Stimulated activated CD8-positive, alpha-beta memory T cell treated with anti-CD3 and anti-CD28 coated beads, Interleukin-12 subunit alpha, Interleukin-12 subunit beta, amount 100 ng/mL, for 4 hours (primary cell): ENCODE measurements at regions not wholly inside any gene's neighbourhood (a gene's known extent, or its start where the extent isn't known, plus 50 kb on each side); places are given as distances from the start of the nearest gene placed in this dataset.

Experiments used
- DNase-seq: peaks from one replicate; pipeline ENCODE4 v3.0.0-alpha.2; 2020; ENCODE audit warnings: low read depth

GRCh38 chr7:70986297-70986696, 145.6 kb upstream of the GALNT17 start:
- no peak for DNase-seq

GRCh38 chr7:70994176-70994575, 137.8 kb upstream of the GALNT17 start:
- no peak for DNase-seq

GRCh38 chr7:70997261-70997660, 134.7 kb upstream of the GALNT17 start:
- DNase-seq, result no peak

- no peak for DNase-seq
These were observed 126.8 kb upstream of the GALNT17 start for GRCh38 chr7:71005109-71005508.

- DNase-seq, result no peak
These were observed 122.3 kb upstream of the GALNT17 start for GRCh38 chr7:71009636-71010035.

- DNase-seq, result no peak
These were observed 116.6 kb upstream of the GALNT17 start for GRCh38 chr7:71015252-71015900.

- DNase-seq, result no peak
These were observed 115.5 kb upstream of the GALNT17 start for GRCh38 chr7:71016401-71016800.

- DNase-seq, result no peak
These were observed 114.3 kb upstream of the GALNT17 start for GRCh38 chr7:71017602-71018001.

- DNase-seq, result no peak
These were observed 112.2 kb upstream of the GALNT17 start for GRCh38 chr7:71019706-71020105.

- no peak for DNase-seq
These were observed 110.8 kb upstream of the GALNT17 start for GRCh38 chr7:71021131-71021530.

- DNase-seq, result no peak
These were observed 105.3 kb upstream of the GALNT17 start for GRCh38 chr7:71026680-71027079.

GRCh38 chr7:71034243-71034642, 97.7 kb upstream of the GALNT17 start:
- no peak for DNase-seq

- DNase-seq, result no peak
These were observed 89.4 kb upstream of the GALNT17 start for GRCh38 chr7:71042591-71042990.

GRCh38 chr7:71050492-71050891, 81.5 kb upstream of the GALNT17 start:
- DNase-seq, result no peak

GRCh38 chr7:71055504-71055903, 76.4 kb upstream of the GALNT17 start:
- no peak for DNase-seq

GRCh38 chr7:71077743-71078476, 54.0 kb upstream of the GALNT17 start:
- no peak for DNase-seq
